D721Med (cell line): ENCODE measurements at regions not wholly inside any gene's neighbourhood (a gene's known extent, or its start where the extent isn't known, plus 50 kb on each side); places are given as distances from the start of the nearest gene placed in this dataset.
"Not testable (repeated sequence)": the region's sequence is repeated elsewhere in the genome, so short reads cannot be mapped to it uniquely, and the experiment has no call there.

Experiments used
- DNase-seq: peaks from one replicate; pipeline ENCODE4 v3.0.0; 2011; ENCODE audit warnings: low spot score; ENCODE audit not compliant: insufficient read length
- FAIRE-seq: peaks from 2 replicates; lab custom pipeline; 2011; peaks lifted over from hg19 to GRCh38; lab: Jason Lieb, UNC
- TF ChIP-seq, protein P1 (sequence below): IDR thresholded peaks from 2 replicates; pipeline ENCODE4 v1.5.1; 2012; ENCODE audit warnings: mild to moderate bottlenecking, control low read depth; ENCODE audit not compliant: insufficient read depth; ENCODE audit errors: missing control alignments

DNA sequence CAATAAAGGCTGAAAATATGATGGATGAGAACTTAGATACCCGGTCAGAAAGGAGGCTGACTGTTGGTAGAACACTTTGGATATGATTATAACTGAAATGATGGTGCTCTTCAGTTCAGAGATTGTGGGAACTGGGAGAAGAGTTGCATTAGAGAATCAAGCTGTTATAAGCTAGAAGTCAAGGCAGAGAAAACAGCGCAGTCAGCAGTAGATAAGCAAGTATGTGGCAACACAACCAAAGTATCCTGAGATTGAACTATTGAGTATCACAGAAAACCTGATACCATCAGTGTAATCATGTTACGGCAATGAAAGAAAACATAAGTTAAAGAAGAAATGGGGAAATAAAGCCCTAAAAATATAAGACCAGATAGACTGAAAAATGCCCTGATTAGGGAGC is 633.9 kb upstream of the LRRTM1 start:
- DNase-seq: no peak
- TF ChIP-seq, protein P1, sequence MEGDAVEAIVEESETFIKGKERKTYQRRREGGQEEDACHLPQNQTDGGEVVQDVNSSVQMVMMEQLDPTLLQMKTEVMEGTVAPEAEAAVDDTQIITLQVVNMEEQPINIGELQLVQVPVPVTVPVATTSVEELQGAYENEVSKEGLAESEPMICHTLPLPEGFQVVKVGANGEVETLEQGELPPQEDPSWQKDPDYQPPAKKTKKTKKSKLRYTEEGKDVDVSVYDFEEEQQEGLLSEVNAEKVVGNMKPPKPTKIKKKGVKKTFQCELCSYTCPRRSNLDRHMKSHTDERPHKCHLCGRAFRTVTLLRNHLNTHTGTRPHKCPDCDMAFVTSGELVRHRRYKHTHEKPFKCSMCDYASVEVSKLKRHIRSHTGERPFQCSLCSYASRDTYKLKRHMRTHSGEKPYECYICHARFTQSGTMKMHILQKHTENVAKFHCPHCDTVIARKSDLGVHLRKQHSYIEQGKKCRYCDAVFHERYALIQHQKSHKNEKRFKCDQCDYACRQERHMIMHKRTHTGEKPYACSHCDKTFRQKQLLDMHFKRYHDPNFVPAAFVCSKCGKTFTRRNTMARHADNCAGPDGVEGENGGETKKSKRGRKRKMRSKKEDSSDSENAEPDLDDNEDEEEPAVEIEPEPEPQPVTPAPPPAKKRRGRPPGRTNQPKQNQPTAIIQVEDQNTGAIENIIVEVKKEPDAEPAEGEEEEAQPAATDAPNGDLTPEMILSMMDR: no peak
- no peak for FAIRE-seq

GRCh38 chr2:80931820-80932219 is 627.3 kb upstream of the LRRTM1 start:
- FAIRE-seq, DNase-seq: not testable (repeated sequence)

GRCh38 chr2:80930777-80931176 is 626.2 kb upstream of the LRRTM1 start:
- TF ChIP-seq, protein P1: no peak
- FAIRE-seq (peak; percentile 32), DNase-seq (no peak)

DNA sequence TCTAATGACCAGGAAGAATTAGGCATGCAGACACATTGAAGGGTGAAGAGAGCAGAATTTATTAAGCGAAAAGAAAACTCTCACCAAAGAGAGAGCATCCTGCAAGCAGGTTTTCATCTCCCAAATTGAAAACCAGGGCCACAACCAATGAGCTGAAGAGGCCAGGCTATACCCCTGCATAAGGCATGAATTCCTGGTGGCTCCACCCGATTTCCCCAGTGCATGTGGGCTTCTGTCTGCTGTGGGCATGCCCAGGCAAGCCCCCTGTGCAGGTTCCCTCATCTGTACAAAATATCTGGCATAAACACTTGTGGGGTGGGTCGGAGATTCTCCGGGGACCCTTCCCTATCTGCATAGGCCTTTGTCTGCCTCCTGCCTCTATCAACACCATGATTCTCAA is 621.6 kb upstream of the LRRTM1 start:
- DNase-seq (no peak), FAIRE-seq (no peak)
- TF ChIP-seq, protein P1: no peak

DNA sequence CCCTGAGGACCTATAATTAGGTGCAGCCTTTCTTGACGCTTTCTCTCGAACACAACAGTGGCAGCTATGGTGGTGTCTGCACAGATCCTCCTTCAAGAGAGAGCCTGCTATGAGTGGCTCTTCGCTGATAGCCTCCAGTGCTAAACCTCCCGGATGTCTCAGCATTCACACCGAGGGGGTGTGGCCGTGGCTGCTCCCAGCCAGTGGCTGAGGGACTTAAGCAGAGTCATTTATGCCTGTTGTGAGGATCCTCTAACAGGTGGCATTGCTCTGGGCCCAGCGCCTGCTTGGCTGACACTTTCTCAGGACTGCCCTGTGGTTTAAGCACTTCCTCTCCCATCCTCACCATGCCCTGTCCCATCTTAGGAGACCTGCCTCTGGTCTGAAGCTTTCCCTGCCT is 592.0 kb upstream of the LRRTM1 start:
- DNase-seq (no peak), FAIRE-seq (no peak)
- TF ChIP-seq, protein P1: no peak

GRCh38 chr2:80894486-80894885 is 589.9 kb upstream of the LRRTM1 start:
- FAIRE-seq: no peak
- TF ChIP-seq, protein P1: no peak
- DNase-seq: no peak

- FAIRE-seq (no peak), DNase-seq (no peak)
- TF ChIP-seq, protein P1: no peak
Measured at GRCh38 chr2:80893711-80894110, 589.2 kb upstream of the LRRTM1 start.

GRCh38 chr2:80889009-80889408 is 584.5 kb upstream of the LRRTM1 start:
- no peak for DNase-seq
- TF ChIP-seq, protein P1: no peak
- FAIRE-seq: no peak
